ENCODE measurements at regions not wholly inside any gene's neighbourhood (a gene's known extent, or its start where the extent isn't known, plus 50 kb on each side); places are given as distances from the start of the nearest gene placed in this dataset.

DNA sequence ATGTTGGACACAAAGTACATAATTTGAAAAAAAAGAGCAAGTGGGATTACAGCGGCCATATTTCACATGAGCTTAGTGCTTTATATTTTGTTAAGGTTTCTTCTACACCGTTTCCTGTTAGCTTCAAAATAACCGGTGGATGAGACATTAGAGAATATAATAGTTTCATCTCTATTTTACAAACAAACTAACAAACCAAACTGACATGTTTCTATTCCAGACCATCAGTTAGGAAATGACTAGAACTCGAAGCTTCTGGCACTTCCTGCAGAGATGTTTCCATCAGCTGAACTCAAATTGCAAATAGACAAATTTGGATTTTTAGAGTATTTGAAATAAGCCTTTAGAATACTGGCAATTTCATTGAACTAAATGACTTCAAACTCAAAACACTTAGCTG lies 86.5 kb downstream of the MTRR start:
- TF ChIP-seq, protein P1, sequence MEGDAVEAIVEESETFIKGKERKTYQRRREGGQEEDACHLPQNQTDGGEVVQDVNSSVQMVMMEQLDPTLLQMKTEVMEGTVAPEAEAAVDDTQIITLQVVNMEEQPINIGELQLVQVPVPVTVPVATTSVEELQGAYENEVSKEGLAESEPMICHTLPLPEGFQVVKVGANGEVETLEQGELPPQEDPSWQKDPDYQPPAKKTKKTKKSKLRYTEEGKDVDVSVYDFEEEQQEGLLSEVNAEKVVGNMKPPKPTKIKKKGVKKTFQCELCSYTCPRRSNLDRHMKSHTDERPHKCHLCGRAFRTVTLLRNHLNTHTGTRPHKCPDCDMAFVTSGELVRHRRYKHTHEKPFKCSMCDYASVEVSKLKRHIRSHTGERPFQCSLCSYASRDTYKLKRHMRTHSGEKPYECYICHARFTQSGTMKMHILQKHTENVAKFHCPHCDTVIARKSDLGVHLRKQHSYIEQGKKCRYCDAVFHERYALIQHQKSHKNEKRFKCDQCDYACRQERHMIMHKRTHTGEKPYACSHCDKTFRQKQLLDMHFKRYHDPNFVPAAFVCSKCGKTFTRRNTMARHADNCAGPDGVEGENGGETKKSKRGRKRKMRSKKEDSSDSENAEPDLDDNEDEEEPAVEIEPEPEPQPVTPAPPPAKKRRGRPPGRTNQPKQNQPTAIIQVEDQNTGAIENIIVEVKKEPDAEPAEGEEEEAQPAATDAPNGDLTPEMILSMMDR (IDR thresholded peaks at IDR 0.05) = no peak
- TF ChIP-seq POLR2A (IDR thresholded peaks at IDR 0.05) = no peak
- WGBS, 4 donors = 70 to 75% (median 72%) methylated on average over 4 of the region's 4 CpGs
- DNase-seq = no peak

DNA sequence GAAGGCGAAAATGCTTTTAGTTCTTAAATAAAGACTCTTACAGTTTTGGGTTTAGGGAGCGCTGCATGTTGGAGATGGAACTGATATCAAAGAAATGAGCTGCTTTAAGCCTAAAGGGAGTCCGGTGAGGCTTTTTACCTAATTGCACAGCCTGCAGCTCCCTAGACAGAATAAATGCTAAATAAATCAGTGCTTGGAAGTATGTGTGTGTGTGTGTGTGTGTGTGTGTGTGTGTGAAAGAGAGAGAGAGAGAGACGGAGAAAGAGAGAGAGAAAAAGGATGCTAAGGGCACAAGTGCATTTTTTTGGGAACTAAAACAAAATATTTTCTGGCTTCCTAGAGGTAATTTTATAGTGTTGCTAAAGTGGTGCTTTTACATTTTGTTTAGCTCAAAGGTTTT lies 88.4 kb downstream of the MTRR start:
- H3K27me3 ChIP-seq = no peaks in the 10 kb centered on the region
- no peaks in the 10 kb centered on the region for H3K9me3 ChIP-seq (replicated peaks in 1 of 3)
- H3K27ac ChIP-seq = no peak overlapping the region
- TF ChIP-seq POLR2A (IDR thresholded peaks at IDR 0.05) = no peak
- TF ChIP-seq, protein P1 (IDR thresholded peaks at IDR 0.05) = no peak
- DNase-seq = no peak
- no peaks in the 10 kb centered on the region for H3K36me3 ChIP-seq (replicated peaks in 1 of 2)
- 67 to 79% (median 76%) methylated on average over 4 of the region's 4 CpGs for WGBS, 4 donors
- H3K4me1 ChIP-seq (replicated peaks in 1 of 2) = no peaks in the 10 kb centered on the region
- H3K4me3 ChIP-seq = no peak overlapping the region
- intact Hi-C loops (cut with DNase I) = no loop called here

More for the DNA sequence above, 86.5 kb downstream of the MTRR start:
- intact Hi-C loops (cut with DNase I) = no loop called here
- Histone ChIP-seq H3K27ac (no peak overlapping the region), H3K4me1 (replicated peaks in 1 of 2) (no peaks in the 10 kb centered on the region), H3K27me3 (no peaks in the 10 kb centered on the region), H3K36me3 (replicated peaks in 1 of 2) (no peaks in the 10 kb centered on the region), H3K9me3 (replicated peaks in 1 of 3) (no peaks in the 10 kb centered on the region), H3K4me3 (no peak overlapping the region)

DNA sequence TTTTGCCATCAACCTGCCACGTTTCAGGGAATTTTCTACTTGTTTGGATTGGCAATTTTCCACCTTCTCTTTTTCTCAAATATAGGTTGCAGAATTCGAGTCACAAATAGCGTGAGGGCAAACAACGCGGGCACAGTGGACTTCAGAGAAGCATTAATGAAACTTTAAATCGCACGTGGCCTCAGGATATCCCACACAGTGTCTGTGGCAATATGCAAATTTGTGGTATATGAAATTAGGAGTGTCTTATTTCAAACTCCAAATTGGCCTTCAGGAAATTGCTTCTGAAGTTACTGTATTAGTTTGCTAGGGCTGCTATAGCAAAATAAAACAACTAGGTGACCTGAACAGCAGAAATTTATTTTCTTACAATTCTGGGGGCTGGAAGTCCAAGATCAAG lies 91.2 kb downstream of the MTRR start:
- TF ChIP-seq POLR2A (IDR thresholded peaks at IDR 0.05) = no peak
- TF ChIP-seq, protein P1 (IDR thresholded peaks at IDR 0.05) = no peak
- H3K36me3 ChIP-seq (replicated peaks in 1 of 2) = no peaks in the 10 kb centered on the region
- no peak overlapping the region for H3K4me3 ChIP-seq
- intact Hi-C loops (cut with DNase I) = no loop called here
- no peaks in the 10 kb centered on the region for H3K4me1 ChIP-seq (replicated peaks in 1 of 2)
- H3K27me3 ChIP-seq = no peaks in the 10 kb centered on the region
- no peak for DNase-seq
- no peak overlapping the region for H3K27ac ChIP-seq
- 71 to 77% (median 76%) methylated on average over 7 of the region's 7 CpGs for WGBS, 4 donors
- no peaks in the 10 kb centered on the region for H3K9me3 ChIP-seq (replicated peaks in 1 of 3)

DNA sequence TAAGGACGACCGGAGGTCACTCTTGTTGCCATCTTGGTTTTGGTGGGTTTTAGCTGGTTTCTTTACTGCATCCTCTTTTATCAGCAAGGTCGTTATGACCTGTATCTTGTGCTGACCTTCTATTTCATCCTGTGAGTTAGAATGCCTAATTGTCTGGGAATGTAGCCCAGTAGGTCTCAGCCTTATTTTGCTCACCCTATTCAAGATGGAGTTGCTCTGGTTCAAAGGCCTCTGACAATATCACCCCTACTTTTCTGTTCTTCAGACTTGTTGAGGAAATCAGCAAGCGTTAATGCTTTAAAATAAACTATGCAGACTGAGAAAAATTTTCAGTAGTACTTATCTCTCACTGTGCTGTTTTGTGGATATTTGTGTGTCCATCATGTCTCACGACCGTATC lies 92.6 kb downstream of the MTRR start:
- WGBS, 4 donors = 58 to 68% (median 63%) methylated on average over 6 of the region's 6 CpGs
- no peaks in the 10 kb centered on the region for H3K36me3 ChIP-seq (replicated peaks in 1 of 2)
- H3K27me3 ChIP-seq = no peaks in the 10 kb centered on the region
- TF ChIP-seq, protein P1 (IDR thresholded peaks at IDR 0.05) = no peak
- no peak for TF ChIP-seq POLR2A (IDR thresholded peaks at IDR 0.05)
- no peaks in the 10 kb centered on the region for H3K4me1 ChIP-seq (replicated peaks in 1 of 2)
- no peak overlapping the region for H3K4me3 ChIP-seq
- H3K9me3 ChIP-seq (replicated peaks in 1 of 3) = no peaks in the 10 kb centered on the region
- H3K27ac ChIP-seq = no peak overlapping the region
- no peak for DNase-seq
- intact Hi-C loops (cut with DNase I) = no loop called here
